Hepatocyte (in vitro differentiated cells): ENCODE measurements at regions not wholly inside any gene's neighbourhood (a gene's known extent, or its start where the extent isn't known, plus 50 kb on each side); places are given as distances from the start of the nearest gene placed in this dataset.

ENCODE experiments used
- DNase-seq: peaks from one replicate; pipeline ENCODE4 v3.0.0-alpha.2; 2016; ENCODE audit warnings: low spot score
- H2AFZ ChIP-seq: fragments of 200-600 bp; sonication (generic); 2 replicates; pipeline ENCODE4 v1.6.0; 2016; ENCODE audit warnings: antibody characterized with exemption, mild to moderate bottlenecking
- H3K27ac ChIP-seq: fragments of 200-600 bp; sonication (generic); 2 replicates; pipeline ENCODE4 v1.5.1; 2016; ENCODE audit warnings: mild to moderate bottlenecking
- H3K27me3 ChIP-seq: fragments of 200-600 bp; sonication (generic); 2 replicates; pipeline ENCODE4 v1.6.1; 2016
- H3K36me3 ChIP-seq: fragments of 200-600 bp; sonication (generic); replicated peaks from 2 replicates; pipeline ENCODE4 v1.5.1; 2016; ENCODE audit warnings: low read depth; ENCODE audit not compliant: insufficient read depth
- H3K4me1 ChIP-seq: fragments of 200-600 bp; sonication (generic); 2 replicates; pipeline ENCODE4 v1.5.1; 2016; ENCODE audit warnings: mild to moderate bottlenecking, moderate library complexity; ENCODE audit not compliant: insufficient read depth
- H3K4me2 ChIP-seq: fragments of 200-600 bp; sonication (generic); 2 replicates; pipeline ENCODE4 v1.6.0; 2016
- H3K4me3 ChIP-seq: fragments of 200-600 bp; sonication (generic); 2 replicates; pipeline ENCODE4 v1.5.1; 2016; ENCODE audit warnings: mild to moderate bottlenecking
- H3K79me2 ChIP-seq: fragments of 200-600 bp; sonication (generic); 2 replicates; pipeline ENCODE4 v1.6.0; 2017; ENCODE audit warnings: mild to moderate bottlenecking
- H3K9me2 ChIP-seq: fragments of 200-600 bp; sonication (generic); replicated peaks from 2 replicates; pipeline ENCODE4 v1.6.0; 2017; ENCODE audit warnings: mild to moderate bottlenecking; ENCODE audit not compliant: insufficient read depth
- H3K9me3 ChIP-seq: fragments of 200-600 bp; sonication (generic); 2 replicates; pipeline ENCODE4 v1.5.1; 2016; ENCODE audit warnings: low read depth, mild to moderate bottlenecking
- H4K20me1 ChIP-seq: fragments of 200-600 bp; sonication (generic); 2 replicates; pipeline ENCODE4 v1.6.0; 2016; ENCODE audit warnings: mild to moderate bottlenecking; ENCODE audit not compliant: insufficient read depth, poor library complexity, severe bottlenecking
- CTCF ChIP-seq: fragments of 200-600 bp; sonication (generic); IDR thresholded peaks from 2 replicates; pipeline ENCODE4 v1.5.1; 2016; ENCODE audit warnings: antibody characterized with exemption, mild to moderate bottlenecking; ENCODE audit not compliant: poor library complexity
- EZH2 ChIP-seq: fragments of 200-600 bp; sonication (generic); IDR thresholded peaks from 2 replicates; pipeline ENCODE4 v1.6.1; 2016; ENCODE audit warnings: antibody characterized with exemption, mild to moderate bottlenecking, borderline replicate concordance
- EZH2phosphoT487 ChIP-seq: fragments of 200-600 bp; sonication (generic); IDR thresholded peaks from one replicate; pipeline ENCODE4 v1.6.1; 2018; ENCODE audit warnings: antibody characterized with exemption, mild to moderate bottlenecking, low read depth, moderate library complexity; ENCODE audit not compliant: unreplicated experiment, severe bottlenecking
- WGBS: methylation state at CpG from one replicate; pipeline ENCODE4 v1.1.6; 2016; ENCODE audit warnings: low lambda C conversion rate; ENCODE audit errors: missing lambda C conversion rate; 5-methylcytosine and 5-hydroxymethylcytosine counted together

GRCh38 chr4:75229806-75230570 lies 284.2 kb downstream of the RCHY1 start:
- H3K79me2 ChIP-seq = no peaks in the 10 kb centered on the region
- peak overlapping the region; percentile 75 for H3K27ac ChIP-seq
- DNase-seq = peak; percentile 42
- H3K9me3 ChIP-seq = no peaks in the 10 kb centered on the region
- peak overlapping the region; percentile 21 for H3K4me2 ChIP-seq
- TF ChIP-seq EZH2 (no peak), CTCF (no peak), EZH2phosphoT487 (no peak)
- H3K36me3 ChIP-seq = no peaks in the 10 kb centered on the region
- no peaks in the 10 kb centered on the region for H4K20me1 ChIP-seq
- peaks cover 43% of the 10 kb centered on the region for H3K4me1 ChIP-seq
- H3K4me3 ChIP-seq = no peak overlapping the region
- no peaks in the 10 kb centered on the region for H3K27me3 ChIP-seq
- H3K9me2 ChIP-seq = no peaks in the 10 kb centered on the region
- 50% methylated on average over 3 of the region's 3 CpGs for WGBS
- H2AFZ ChIP-seq = no peak overlapping the region

- no peaks in the 10 kb centered on the region for H4K20me1 ChIP-seq
- H3K36me3 ChIP-seq = no peaks in the 10 kb centered on the region
- H2AFZ ChIP-seq = no peak overlapping the region
- TF ChIP-seq EZH2 = no peak
- TF ChIP-seq EZH2phosphoT487 = no peak
- TF ChIP-seq CTCF = no peak
- DNase-seq = no peak
- H3K4me3 ChIP-seq = no peak overlapping the region
- no peaks in the 10 kb centered on the region for H3K27me3 ChIP-seq
- H3K4me1 ChIP-seq = no peaks in the 10 kb centered on the region
- H3K79me2 ChIP-seq = no peaks in the 10 kb centered on the region
- H3K4me2 ChIP-seq = no peak overlapping the region
- no peaks in the 10 kb centered on the region for H3K9me3 ChIP-seq
- no peaks in the 10 kb centered on the region for H3K9me2 ChIP-seq
- no peak overlapping the region for H3K27ac ChIP-seq
- 89% methylated on average over 2 of the region's 2 CpGs for WGBS
Measured at GRCh38 chr4:75213480-75213879, 280.6 kb downstream of the PARM1 start.

DNA sequence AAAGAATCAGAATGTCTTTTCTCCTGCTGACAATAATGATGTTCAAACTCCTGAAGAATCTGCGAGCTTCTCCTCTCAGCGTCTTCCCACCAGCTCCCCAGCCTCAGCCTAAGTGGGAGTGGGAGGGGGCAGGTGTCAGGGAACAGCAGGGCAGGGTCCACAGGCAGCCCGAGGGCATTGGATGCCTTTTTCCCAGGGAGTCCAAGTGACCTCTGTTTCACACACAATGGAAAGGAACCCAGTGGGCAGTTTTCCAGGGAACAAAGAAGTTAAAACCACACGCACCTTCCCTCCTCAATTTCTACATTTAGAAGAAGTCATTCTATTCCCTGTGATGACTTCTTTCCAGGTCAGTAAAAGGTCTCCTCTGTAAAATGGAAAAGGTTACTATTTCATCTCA lies 278.5 kb downstream of the PARM1 start:
- TF ChIP-seq EZH2phosphoT487 (no peak), EZH2 (no peak), CTCF (no peak)
- Histone ChIP-seq H3K9me2 (no peaks in the 10 kb centered on the region), H3K27ac (no peak overlapping the region), H3K9me3 (no peaks in the 10 kb centered on the region), H3K27me3 (no peaks in the 10 kb centered on the region), H3K4me2 (no peak overlapping the region), H4K20me1 (no peaks in the 10 kb centered on the region), H3K79me2 (no peaks in the 10 kb centered on the region), H3K4me1 (no peaks in the 10 kb centered on the region), H3K36me3 (no peaks in the 10 kb centered on the region), H3K4me3 (no peak overlapping the region), H2AFZ (no peak overlapping the region)
- 69% methylated on average over 4 of the region's 4 CpGs for WGBS
- DNase-seq = no peak
